IMR-90 (cell line): ENCODE measurements at regions not wholly inside any gene's neighbourhood (a gene's known extent, or its start where the extent isn't known, plus 50 kb on each side); places are given as distances from the start of the nearest gene placed in this dataset.

Experiments
- CEBPB ChIP-seq: IDR thresholded peaks from 2 replicates; pipeline ENCODE4 v1.6.1; 2012; ENCODE audit warnings: low read depth, low read length, improper control_type of control experiment
- CTCF ChIP-seq: conservative IDR thresholded peaks from 2 replicates; pipeline ENCODE4 v1.5.1; 2012; ENCODE audit warnings: mild to moderate bottlenecking, low read depth, low read length, improper control_type of control experiment
- MAFK ChIP-seq: IDR thresholded peaks from 2 replicates; pipeline ENCODE4 v1.6.1; 2012; ENCODE audit warnings: low read depth, low read length, improper control_type of control experiment
- MAZ ChIP-seq: IDR thresholded peaks from 2 replicates; pipeline ENCODE4 v1.6.1; 2012; ENCODE audit warnings: low read depth, mild to moderate bottlenecking, low read length, improper control_type of control experiment, moderate library complexity, borderline replicate concordance
- MXI1 ChIP-seq: IDR thresholded peaks from 2 replicates; pipeline ENCODE4 v1.6.1; 2012; ENCODE audit warnings: low read depth, mild to moderate bottlenecking, low read length, moderate library complexity, borderline replicate concordance
- POLR2A ChIP-seq: IDR thresholded peaks from 2 replicates; pipeline ENCODE4 v1.6.1; 2012; ENCODE audit warnings: mild to moderate bottlenecking, low read depth, low read length
- RAD21 ChIP-seq: IDR thresholded peaks from 2 replicates; pipeline ENCODE4 v1.6.1; 2012; ENCODE audit warnings: low read length, improper control_type of control experiment
- SMC3 ChIP-seq: fragments of 150-350 bp; IDR thresholded peaks from 2 replicates; pipeline ENCODE4 v1.6.1; 2016; ENCODE audit warnings: low read depth, mild to moderate bottlenecking, antibody characterized with exemption, low read length, moderate library complexity
- TF ChIP-seq, protein P1 (sequence below): fragments of 150-350 bp; IDR thresholded peaks from 2 replicates; pipeline ENCODE4 v1.6.1; 2017; ENCODE audit warnings: mild to moderate bottlenecking, antibody characterized with exemption, low read length, low read depth

- TF ChIP-seq CTCF, result no peak
- TF ChIP-seq POLR2A, result no peak
- no peak for TF ChIP-seq CEBPB
- no peak for TF ChIP-seq SMC3
- no peak for TF ChIP-seq RAD21
- no peak for TF ChIP-seq MAFK
- no peak for TF ChIP-seq MAZ
- TF ChIP-seq MXI1, result no peak
- TF ChIP-seq, protein P1, sequence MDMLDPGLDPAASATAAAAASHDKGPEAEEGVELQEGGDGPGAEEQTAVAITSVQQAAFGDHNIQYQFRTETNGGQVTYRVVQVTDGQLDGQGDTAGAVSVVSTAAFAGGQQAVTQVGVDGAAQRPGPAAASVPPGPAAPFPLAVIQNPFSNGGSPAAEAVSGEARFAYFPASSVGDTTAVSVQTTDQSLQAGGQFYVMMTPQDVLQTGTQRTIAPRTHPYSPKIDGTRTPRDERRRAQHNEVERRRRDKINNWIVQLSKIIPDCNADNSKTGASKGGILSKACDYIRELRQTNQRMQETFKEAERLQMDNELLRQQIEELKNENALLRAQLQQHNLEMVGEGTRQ, result no peak
Observed at GRCh38 chr11:22982903-22983302, 122.6 kb upstream of the CCDC179 start.
